ENCODE measurements at regions not wholly inside any gene's neighbourhood (a gene's known extent, or its start where the extent isn't known, plus 50 kb on each side); places are given as distances from the start of the nearest gene placed in this dataset.

GRCh38 chr12:115776399-115776798 is 501.1 kb downstream of the MED13L start:
- H3K79me1 ChIP-seq (ENCODE audit: low read depth, low read length) = no peaks in the 10 kb centered on the region
- no peak for FAIRE-seq
- CTCF ChIA-PET (ENCODE audit: partially characterized antibody) = no interaction called here
- POLR2A ChIA-PET (ENCODE audit: partially characterized antibody) = no interaction called here
- no peak overlapping the region for H4K91ac ChIP-seq (replicated peaks; ENCODE audit: insufficient read length, low read length)
- H3K14ac ChIP-seq (ENCODE audit: insufficient read length) = no peak overlapping the region
- H3K56ac ChIP-seq (replicated peaks; ENCODE audit: insufficient read length, low read depth, low read length) = no peak overlapping the region
- no peak overlapping the region for H2BK5ac ChIP-seq (ENCODE audit: low read depth, low read length)
- H4K5ac ChIP-seq (ENCODE audit: insufficient read length, low read depth, low read length) = no peak overlapping the region
- H2BK120ac ChIP-seq (replicated peaks; ENCODE audit: low read depth, low read length) = no peak overlapping the region
- H2AK5ac ChIP-seq (ENCODE audit: low read depth, low read length) = no peak overlapping the region
- H3K4me2 ChIP-seq (ENCODE audit: insufficient read depth in 1 of 2, low read depth in 2 of 2, low read length in 2 of 2) = no peak overlapping the region
- no peak overlapping the region for H2AFZ ChIP-seq (ENCODE audit: low read length)
- H2BK15ac ChIP-seq (ENCODE audit: low read length) = no peak overlapping the region
- H4K20me1 ChIP-seq (replicated peaks in 1 of 2; ENCODE audit: control insufficient read depth in 1 of 2, insufficient read depth in 2 of 2, low read length in 2 of 2) = no peaks in the 10 kb centered on the region
- no peaks in the 10 kb centered on the region; a peak in 1 of 4 replicates for H3K9me3 ChIP-seq (ENCODE audit: insufficient read depth in 2 of 2, low read depth in 1 of 2, low read length in 1 of 2)
- no peak overlapping the region for H3K4me3 ChIP-seq (ENCODE audit: extremely low read depth in 1 of 4, insufficient read depth in 2 of 4, low read depth in 3 of 4, low read length in 4 of 4)
- 46% methylated on average over 1 of the region's 1 CpG; no CpG with 5 or more reads in 1 of the 2 experiments for WGBS, 2 experiments (ENCODE audit: extremely low coverage in 1 of 2, insufficient coverage in 1 of 2, insufficient read length in 1 of 2, insufficient replicate concordance in 2 of 2, low coverage in 1 of 2, low lambda C conversion rate in 2 of 2, missing lambda C conversion rate in 1 of 2)
- H3K4ac ChIP-seq (replicated peaks; ENCODE audit: insufficient read length, low read depth, low read length) = no peak overlapping the region
- no peaks in the 10 kb centered on the region for H3K4me1 ChIP-seq (replicated peaks in 1 of 4; ENCODE audit: control insufficient read depth in 3 of 4, insufficient read depth in 4 of 4, low read length in 3 of 4)
- H3K18ac ChIP-seq (ENCODE audit: extremely low read depth, low read length) = no peak overlapping the region
- H3K36me3 ChIP-seq (ENCODE audit: control insufficient read depth in 2 of 4, insufficient read depth in 4 of 4, low read length in 3 of 4) = no peaks in the 10 kb centered on the region
- H3K23me2 ChIP-seq (ENCODE audit: low read depth, low read length) = no peaks in the 10 kb centered on the region
- TF ChIP-seq SIX5 (IDR thresholded peaks at IDR 0.05; ENCODE audit: low read depth, low read length) (no peak), SP2 (IDR thresholded peaks at IDR 0.05; ENCODE audit: low read length) (no peak), CHD2 (IDR thresholded peaks at IDR 0.05; ENCODE audit: low read length) (no peak)
- no peak overlapping the region for H4K8ac ChIP-seq (ENCODE audit: extremely low read depth, insufficient read depth, low read length)
- no peak overlapping the region for H3K27ac ChIP-seq (ENCODE audit: low read depth, low read length)
- no peak for DNase-seq (ENCODE audit: low read depth in 1 of 2, low spot score in 2 of 2)
- H3K27me3 ChIP-seq (replicated peaks in 1 of 4; ENCODE audit: control insufficient read depth in 3 of 4, extremely low read depth in 1 of 4, insufficient read depth in 3 of 4, low read length in 3 of 4) = no peaks in the 10 kb centered on the region
- no peak overlapping the region for H3K9ac ChIP-seq (replicated peaks in 1 of 4; ENCODE audit: extremely low read depth in 1 of 4, low read depth in 3 of 4, low read length in 3 of 4)
- H3K23ac ChIP-seq (ENCODE audit: insufficient read length) = no peak overlapping the region
- no peak overlapping the region for H2BK20ac ChIP-seq (ENCODE audit: low read length)
- H2BK12ac ChIP-seq (ENCODE audit: low read depth, low read length) = no peak overlapping the region
- H3K79me2 ChIP-seq (ENCODE audit: control insufficient read depth in 1 of 2, insufficient read depth in 2 of 2, low read length in 2 of 2) = no peaks in the 10 kb centered on the region

Data from H1 (cell line).